GM12892 (cell line): ENCODE measurements at regions not wholly inside any gene's neighbourhood (a gene's known extent, or its start where the extent isn't known, plus 50 kb on each side); places are given as distances from the start of the nearest gene placed in this dataset.

Source experiments
- DNase-seq: peaks from one replicate; pipeline ENCODE4 v3.0.0; 2011; ENCODE audit not compliant: insufficient read length
- FAIRE-seq: peaks from 2 replicates; lab custom pipeline; 2011; peaks lifted over from hg19 to GRCh38; lab: Jason Lieb, UNC
- POLR2A ChIP-seq: IDR thresholded peaks from 2 replicates; pipeline ENCODE4 v1.6.1; 2011; ENCODE audit warnings: low read depth, low read length, control low read depth
- POLR2AphosphoS5 ChIP-seq: IDR thresholded peaks from 2 replicates; pipeline ENCODE4 v1.6.1; 2011; ENCODE audit warnings: low read depth, low read length, control low read depth
- TAF1 ChIP-seq: IDR thresholded peaks from 2 replicates; pipeline ENCODE4 v1.6.1; 2011; ENCODE audit warnings: low read depth, mild to moderate bottlenecking, control low read depth, low read length, borderline replicate concordance

- DNase-seq (no peak), FAIRE-seq (no peak)
- TF ChIP-seq POLR2A = no peak
- TF ChIP-seq POLR2AphosphoS5 = no peak
- TF ChIP-seq TAF1 = no peak
Measured at GRCh38 chr1:173128742-173129141, 78.0 kb upstream of the TNFSF18 start.

DNA sequence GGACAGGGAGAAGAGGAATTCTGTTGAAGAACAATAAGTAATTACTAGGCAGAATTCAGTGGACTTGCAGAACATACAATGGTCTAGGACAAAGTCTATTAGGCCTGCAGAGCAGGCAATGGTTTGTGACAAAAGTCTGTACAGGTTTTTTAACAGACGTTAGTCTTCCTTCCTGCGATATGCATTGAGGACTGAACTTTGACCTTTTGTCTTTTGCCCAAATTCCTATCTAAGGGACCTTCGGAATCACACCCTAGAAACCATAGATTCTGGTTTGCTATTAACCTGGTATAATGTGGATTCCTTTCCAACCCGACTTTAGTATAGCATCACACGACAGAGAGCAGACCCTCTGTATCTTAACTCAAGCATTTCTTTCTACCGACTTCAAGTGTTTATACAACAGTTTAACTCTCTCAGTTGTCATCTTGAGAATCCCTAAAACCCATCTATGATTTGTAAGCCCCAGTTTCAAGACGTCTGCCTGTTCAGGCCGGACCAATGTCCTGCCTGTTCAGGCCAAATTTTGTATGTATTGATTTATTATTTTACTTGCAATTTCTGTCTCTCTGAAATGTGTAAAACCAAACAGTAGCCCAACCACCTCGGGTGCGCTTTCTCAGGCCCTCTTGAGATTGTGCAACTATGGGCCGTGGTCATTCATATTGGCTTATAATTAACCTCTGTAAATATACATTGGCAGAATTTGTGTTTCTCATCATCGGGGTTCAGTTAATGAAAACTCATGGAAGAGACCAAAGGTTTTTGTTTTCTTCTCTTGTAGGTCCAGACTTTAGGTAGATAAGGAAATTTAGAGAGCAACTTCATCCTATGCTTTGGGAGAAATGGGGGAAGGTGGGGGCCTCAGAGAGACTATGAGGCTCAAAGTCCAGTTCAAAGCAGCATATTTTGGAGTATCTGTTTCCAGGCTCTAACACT lies 76.9 kb upstream of the TNFSF18 start:
- TF ChIP-seq POLR2AphosphoS5 (no peak), POLR2A (no peak), TAF1 (no peak)
- DNase-seq = no peak
- FAIRE-seq = no peak

DNA sequence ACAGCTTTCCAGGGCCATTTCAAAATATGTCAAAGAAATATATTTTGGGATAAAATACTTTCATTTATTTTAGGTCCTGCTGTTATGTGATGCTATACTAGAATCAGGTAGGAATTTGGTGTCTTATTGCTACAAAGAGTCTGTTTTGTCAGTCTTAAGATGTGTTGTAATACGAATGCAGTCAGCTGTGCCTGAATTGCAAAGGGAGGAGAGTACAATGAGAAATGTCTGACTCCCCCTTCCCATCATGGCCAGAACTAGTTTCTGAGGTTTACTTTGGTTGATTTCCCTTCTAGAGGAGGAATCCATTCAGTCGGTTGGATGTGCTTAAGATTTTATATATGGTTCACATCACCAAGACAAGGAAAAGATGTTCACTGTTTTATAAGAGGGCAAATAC lies 75.7 kb upstream of the TNFSF18 start:
- no peak for DNase-seq
- no peak for TF ChIP-seq POLR2AphosphoS5
- no peak for TF ChIP-seq TAF1
- no peak for TF ChIP-seq POLR2A
- no peak for FAIRE-seq

DNA sequence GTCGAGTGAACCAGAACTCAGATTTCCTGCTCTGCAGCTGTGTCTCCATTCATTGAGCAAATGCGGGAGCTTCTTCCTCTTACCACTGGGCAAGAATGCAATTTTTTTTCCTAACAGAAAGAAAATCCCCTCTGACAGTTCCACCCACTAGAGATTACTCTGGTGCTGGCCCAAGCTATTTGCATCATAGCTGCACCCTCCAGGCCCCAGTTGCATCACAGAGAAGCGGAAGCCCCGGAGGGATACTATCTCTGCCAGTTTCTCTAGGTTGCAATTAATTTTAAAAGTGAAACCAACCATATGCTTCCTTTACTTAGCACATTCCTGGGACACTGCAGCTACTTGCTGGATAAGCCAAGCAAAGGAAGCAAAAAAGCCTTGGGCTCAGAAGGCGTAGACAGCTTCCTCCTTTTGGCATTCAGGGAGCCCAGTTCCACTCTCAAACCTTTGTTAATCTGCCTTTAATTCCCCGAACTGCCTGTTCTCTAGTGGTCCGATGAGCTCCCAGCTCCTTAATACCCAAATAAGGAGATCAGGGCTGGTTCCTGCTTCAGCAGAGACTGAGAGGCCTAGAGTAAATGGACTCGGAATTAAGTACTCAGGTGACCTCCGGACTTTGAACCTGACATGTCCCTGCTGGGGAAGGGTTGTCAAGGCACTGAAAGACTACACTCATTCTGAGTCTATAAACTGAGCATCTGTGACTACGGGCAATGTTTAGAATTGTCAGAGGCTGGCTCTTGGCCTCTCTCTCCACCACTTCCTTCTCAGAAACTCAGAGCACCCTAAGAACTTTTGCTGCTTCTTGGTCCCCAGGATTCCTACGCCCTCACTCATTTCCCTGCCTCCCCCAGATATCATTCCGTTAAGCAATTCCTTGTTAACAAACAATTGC lies 72.5 kb upstream of the TNFSF18 start:
- DNase-seq (peak; percentile 11), FAIRE-seq (peak; percentile 40)
- TF ChIP-seq POLR2AphosphoS5 (no peak), POLR2A (no peak), TAF1 (no peak)

GRCh38 chr1:173122344-173122935 lies 71.7 kb upstream of the TNFSF18 start:
- no peak for TF ChIP-seq TAF1
- TF ChIP-seq POLR2A = no peak
- TF ChIP-seq POLR2AphosphoS5 = no peak
- DNase-seq (no peak), FAIRE-seq (no peak)

- FAIRE-seq = no peak
- no peak for DNase-seq
Measured at GRCh38 chr1:173118404-173118803, 67.7 kb upstream of the TNFSF18 start.

GRCh38 chr1:173117761-173118160 lies 67.0 kb upstream of the TNFSF18 start:
- FAIRE-seq = no peak
- no peak for DNase-seq
- TF ChIP-seq TAF1 = no peak
- no peak for TF ChIP-seq POLR2AphosphoS5
- TF ChIP-seq POLR2A = no peak

More at GRCh38 chr1:173118404-173118803, 67.7 kb upstream of the TNFSF18 start:
- no peak for TF ChIP-seq TAF1
- no peak for TF ChIP-seq POLR2AphosphoS5
- TF ChIP-seq POLR2A = no peak

DNA sequence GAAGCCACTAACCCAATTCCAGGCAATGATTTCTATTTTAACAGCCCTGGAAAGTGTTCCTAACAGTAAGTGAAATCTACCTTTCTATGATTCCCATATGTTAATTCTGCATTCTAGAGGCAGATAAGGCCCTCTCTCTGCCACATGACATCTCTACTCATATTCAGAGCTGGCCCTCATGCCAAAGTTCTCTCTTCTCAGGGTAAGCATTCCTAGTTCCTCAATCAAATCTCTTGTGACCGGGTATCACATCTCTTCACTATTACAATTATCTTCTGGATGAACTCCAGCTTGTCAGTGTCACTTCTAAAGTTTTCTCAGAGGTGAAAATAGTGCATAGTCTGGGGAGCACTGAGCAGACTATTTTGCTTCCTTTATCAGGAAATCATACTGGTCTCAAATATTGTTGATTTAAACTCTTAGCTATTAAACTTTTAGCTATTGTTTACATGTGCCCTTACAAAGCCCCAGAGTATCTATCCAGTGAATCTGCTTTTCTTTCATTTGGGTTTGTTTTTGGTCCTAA lies 66.4 kb upstream of the TNFSF18 start:
- no peak for DNase-seq
- peak; percentile 81 for FAIRE-seq
- no peak for TF ChIP-seq TAF1
- no peak for TF ChIP-seq POLR2A
- TF ChIP-seq POLR2AphosphoS5 = no peak

- DNase-seq (no peak), FAIRE-seq (no peak)
- TF ChIP-seq POLR2AphosphoS5 (no peak), POLR2A (no peak), TAF1 (no peak)
Measured at GRCh38 chr1:173114346-173114745, 63.6 kb upstream of the TNFSF18 start.

DNA sequence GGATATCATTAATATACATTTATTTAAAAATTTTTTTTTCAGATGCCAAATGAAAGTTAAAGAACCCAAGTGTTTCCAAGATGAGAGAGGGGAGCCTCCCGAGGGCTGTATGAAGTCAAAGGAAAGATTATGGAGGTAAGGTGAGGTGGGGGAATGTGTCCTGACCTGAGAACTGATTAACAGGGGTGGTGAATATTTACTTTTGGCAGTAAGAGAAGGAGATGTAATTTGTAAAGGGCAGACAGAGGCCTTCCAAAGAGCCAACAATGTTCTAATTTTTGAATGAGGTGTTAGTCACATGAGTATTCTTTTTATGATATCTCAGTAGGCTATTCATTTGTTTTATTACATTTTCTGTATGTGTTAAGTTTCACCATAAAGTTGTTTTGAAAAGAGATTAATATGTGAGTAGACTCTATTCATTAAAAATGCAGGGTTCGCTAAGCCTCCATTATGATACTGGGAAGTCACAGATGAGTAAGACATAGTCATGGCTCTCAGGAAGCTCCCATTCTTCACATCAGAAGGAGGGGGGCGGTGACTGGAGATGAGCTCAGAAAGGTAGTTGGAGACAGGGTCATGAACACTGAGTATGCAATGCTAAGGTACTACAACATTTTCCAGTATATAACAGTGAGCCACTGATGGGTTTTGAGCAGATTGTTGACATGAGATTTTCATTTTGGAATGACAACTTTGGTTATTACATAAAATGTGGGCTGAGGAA lies 62.4 kb upstream of the TNFSF18 start:
- TF ChIP-seq TAF1 = no peak
- no peak for TF ChIP-seq POLR2A
- no peak for TF ChIP-seq POLR2AphosphoS5
- DNase-seq = no peak
- FAIRE-seq = no peak
